HEK293 (cell line): ENCODE measurements at regions not wholly inside any gene's neighbourhood (a gene's known extent, or its start where the extent isn't known, plus 50 kb on each side); places are given as distances from the start of the nearest gene placed in this dataset.

Experiments used
- CTCF ChIA-PET: fragments of 350-600 bp; formaldehyde crosslinking; extraction: SDS; loops from one replicate; lab custom pipeline; 2021; ENCODE audit warnings: antibody characterized with exemption; lab: Yijun Ruan, JAX
- POLR2A ChIA-PET: fragments of 300-600 bp; formaldehyde crosslinking; extraction: SDS; loops from one replicate; lab custom pipeline; 2020; ENCODE audit warnings: antibody characterized with exemption, inconsistent platforms; lab: Yijun Ruan, JAX
- H3K27ac ChIP-seq: fragments of 200-500 bp; sonication (Bioruptor generic); 2 replicates; pipeline ENCODE4 v1.5.1; 2014; ENCODE audit warnings: low read depth, low read length, control low read depth, inconsistent platforms; ENCODE audit errors: extremely low read depth
- H3K36me3 ChIP-seq, 2 experiments: fragments of 200-500 bp in 1 of 2; sonication (Bioruptor generic) in 1 of 2; 1 replicate in 1 of 2; 2 replicates in 1 of 2; pipeline ENCODE4 v1.5.1; 2014 to 2017; ENCODE audit warnings: inconsistent platforms in 2 of 2, low read length in 2 of 2; ENCODE audit not compliant: control insufficient read depth in 2 of 2, insufficient read depth in 1 of 2
- H3K4me1 ChIP-seq: fragments of 200-500 bp; sonication (Bioruptor generic); 2 replicates; pipeline ENCODE4 v1.5.1; 2014; ENCODE audit warnings: mild to moderate bottlenecking, low read length, inconsistent platforms; ENCODE audit not compliant: control insufficient read depth, insufficient read depth
- H3K4me3 ChIP-seq: 2 replicates; pipeline ENCODE4 v1.5.1; 2011; ENCODE audit warnings: low read depth, mild to moderate bottlenecking, control low read depth, low read length, moderate library complexity
- H3K9me3 ChIP-seq: fragments of 200-500 bp; sonication (Bioruptor generic); 2 replicates; pipeline ENCODE4 v1.5.1; 2014; ENCODE audit warnings: low read depth, low read length, inconsistent platforms; ENCODE audit not compliant: control insufficient read depth, insufficient read depth
- EGR2 ChIP-seq: fragments of 450-650 bp; formaldehyde crosslinking; IDR thresholded peaks from 2 replicates; pipeline ENCODE4 v1.5.1; 2016; ENCODE audit warnings: low read depth, missing biosample characterization, missing genetic modification characterization
- GLI2 ChIP-seq: fragments of 450-650 bp; formaldehyde crosslinking; IDR thresholded peaks from 2 replicates; pipeline ENCODE4; 2017; ENCODE audit warnings: missing biosample characterization, missing genetic modification characterization, low read depth, borderline replicate concordance
- KLF7 ChIP-seq: fragments of 450-650 bp; formaldehyde crosslinking; IDR thresholded peaks from 2 replicates; pipeline ENCODE4 v1.5.1; 2016; ENCODE audit warnings: missing biosample characterization, missing genetic modification characterization, borderline replicate concordance
- MEIS1 ChIP-seq: sonication (generic); formaldehyde crosslinking; IDR thresholded peaks from 2 replicates; pipeline ENCODE4 v1.8.1; 2022; ENCODE audit warnings: missing genetic modification reagents, mild to moderate bottlenecking, borderline replicate concordance
- PRDM6 ChIP-seq: fragments of 450-650 bp; formaldehyde crosslinking; IDR thresholded peaks from 2 replicates; pipeline ENCODE4 v1.5.1; 2017; ENCODE audit warnings: missing biosample characterization, missing genetic modification characterization
- WT1 ChIP-seq: fragments of 450-650 bp; formaldehyde crosslinking; IDR thresholded peaks from 2 replicates; pipeline ENCODE4 v1.5.1; 2016; ENCODE audit warnings: missing biosample characterization, missing genetic modification characterization
- YY2 ChIP-seq: fragments of 450-650 bp; formaldehyde crosslinking; IDR thresholded peaks from 2 replicates; pipeline ENCODE4 v1.5.1; 2016; ENCODE audit warnings: missing biosample characterization, missing genetic modification characterization
- ZEB2 ChIP-seq: fragments of 450-650 bp; formaldehyde crosslinking; IDR thresholded peaks from 2 replicates; pipeline ENCODE4 v1.5.1; 2016; ENCODE audit warnings: missing biosample characterization, missing genetic modification characterization
- ZFP37 ChIP-seq: fragments of 450-650 bp; formaldehyde crosslinking; IDR thresholded peaks from 2 replicates; pipeline ENCODE4 v1.5.1; 2016; ENCODE audit warnings: missing biosample characterization, missing genetic modification characterization
- ZNF10 ChIP-seq: fragments of 450-650 bp; formaldehyde crosslinking; IDR thresholded peaks from 2 replicates; pipeline ENCODE4 v1.5.1; 2017; ENCODE audit warnings: missing biosample characterization, missing genetic modification characterization
- ZNF138 ChIP-seq: fragments of 450-650 bp; formaldehyde crosslinking; IDR thresholded peaks from 2 replicates; pipeline ENCODE4 v1.5.1; 2016; ENCODE audit warnings: missing biosample characterization, missing genetic modification characterization, borderline replicate concordance
- ZNF175 ChIP-seq: fragments of 450-650 bp; formaldehyde crosslinking; IDR thresholded peaks from 2 replicates; pipeline ENCODE4 v1.5.1; 2016; ENCODE audit warnings: missing biosample characterization, missing genetic modification characterization
- ZNF184 ChIP-seq: fragments of 450-650 bp; IDR thresholded peaks from 2 replicates; pipeline ENCODE4 v1.5.1; 2018; ENCODE audit warnings: missing biosample characterization, mild to moderate bottlenecking, missing genetic modification characterization
- ZNF214 ChIP-seq: fragments of 450-650 bp; formaldehyde crosslinking; IDR thresholded peaks from 2 replicates; pipeline ENCODE4 v1.5.1; 2017; ENCODE audit warnings: missing biosample characterization, mild to moderate bottlenecking, missing genetic modification characterization, borderline replicate concordance
- ZNF223 ChIP-seq: fragments of 450-650 bp; formaldehyde crosslinking; IDR thresholded peaks from 2 replicates; pipeline ENCODE4 v1.5.1; 2016; ENCODE audit warnings: missing biosample characterization, missing genetic modification characterization
- ZNF416 ChIP-seq: fragments of 450-650 bp; formaldehyde crosslinking; IDR thresholded peaks from 2 replicates; pipeline ENCODE4 v1.5.1; 2016; ENCODE audit warnings: missing biosample characterization, missing genetic modification characterization
- ZNF514 ChIP-seq: fragments of 450-650 bp; formaldehyde crosslinking; IDR thresholded peaks from 2 replicates; pipeline ENCODE4 v1.5.1; 2016; ENCODE audit warnings: missing biosample characterization, missing genetic modification characterization
- ZNF518A ChIP-seq: fragments of 450-650 bp; formaldehyde crosslinking; conservative IDR thresholded peaks from 2 replicates; pipeline ENCODE4 v1.5.1; 2016; ENCODE audit warnings: low read depth, missing biosample characterization, missing genetic modification characterization
- ZNF600 ChIP-seq: fragments of 450-650 bp; formaldehyde crosslinking; IDR thresholded peaks from 2 replicates; pipeline ENCODE4 v1.5.1; 2016; ENCODE audit warnings: missing biosample characterization, missing genetic modification characterization
- ZNF654 ChIP-seq: fragments of 450-650 bp; formaldehyde crosslinking; IDR thresholded peaks from 2 replicates; pipeline ENCODE4 v1.5.1; 2016; ENCODE audit warnings: low read depth, missing biosample characterization, missing genetic modification characterization
- ZNF658 ChIP-seq: fragments of 450-650 bp; formaldehyde crosslinking; IDR thresholded peaks from 2 replicates; pipeline ENCODE4; 2016; ENCODE audit warnings: missing biosample characterization, missing genetic modification characterization
- ZSCAN18 ChIP-seq: fragments of 450-650 bp; formaldehyde crosslinking; IDR thresholded peaks from 2 replicates; pipeline ENCODE4 v1.5.1; 2016; ENCODE audit warnings: missing biosample characterization, missing genetic modification characterization

GRCh38 chr4:161197912-161198311 lies 965.9 kb downstream of the FSTL5 start:
- Histone ChIP-seq H3K9me3 (no peaks in the 10 kb centered on the region), H3K4me3 (no peak overlapping the region)
- POLR2A ChIA-PET: no interaction called here
- no peak for TF ChIP-seq ZNF600 (tag by site-specific recombination)
- no peak for TF ChIP-seq EGR2 (tag by site-specific recombination)
- no peak for TF ChIP-seq ZNF416 (tag by site-specific recombination)
- no peak for TF ChIP-seq WT1 (tag by site-specific recombination)
- TF ChIP-seq ZNF658: no peak
- no peak for TF ChIP-seq KLF7 (tag by site-specific recombination)
- no peak for TF ChIP-seq ZFP37 (tag by site-specific recombination)
- no peak for TF ChIP-seq ZSCAN18 (tag by site-specific recombination)
- no peak for TF ChIP-seq PRDM6 (tag by site-specific recombination)
- TF ChIP-seq ZNF223 (tag by site-specific recombination): no peak
- TF ChIP-seq ZNF514 (tag by site-specific recombination): no peak
- no peak for TF ChIP-seq YY2 (tag by site-specific recombination)
- no peak for TF ChIP-seq ZNF10 (tag by site-specific recombination)
- TF ChIP-seq, all 188 proteins: peak for 0
- CTCF ChIA-PET: no interaction called here
- no peaks in the 10 kb centered on the region for H3K36me3 ChIP-seq
- no peak overlapping the region for H3K27ac ChIP-seq
- H3K4me1 ChIP-seq: no peaks in the 10 kb centered on the region

GRCh38 chr4:161197474-161197873 lies 966.3 kb downstream of the FSTL5 start:
- no peak overlapping the region for H3K27ac ChIP-seq
- H3K9me3 ChIP-seq: no peaks in the 10 kb centered on the region
- no peak overlapping the region for H3K4me3 ChIP-seq
- H3K36me3 ChIP-seq: no peaks in the 10 kb centered on the region
- POLR2A ChIA-PET: no interaction called here
- H3K4me1 ChIP-seq: no peaks in the 10 kb centered on the region
- TF ChIP-seq ZNF654 (tag by site-specific recombination) (no peak), ZNF518A (tag by site-specific recombination) (no peak), ZNF138 (tag by site-specific recombination) (no peak), ZNF175 (tag by site-specific recombination) (no peak), GLI2 (tag by site-specific recombination) (no peak), ZNF184 (no peak), ZNF214 (tag by site-specific recombination) (no peak), MEIS1 (CRISPR knock-in tag) (no peak), ZEB2 (tag by site-specific recombination) (no peak)
- CTCF ChIA-PET: no interaction called here
